ENCODE measurements at regions not wholly inside any gene's neighbourhood (a gene's known extent, or its start where the extent isn't known, plus 50 kb on each side); places are given as distances from the start of the nearest gene placed in this dataset.
"Not testable (repeated sequence)": the region's sequence is repeated elsewhere in the genome, so short reads cannot be mapped to it uniquely, and the experiment has no call there.

GRCh38 chr7:10460474-10460873 lies 513.2 kb upstream of the PHF14 start:
- Histone ChIP-seq H3K36me3 (replicated peaks in 1 of 2; ENCODE audit: insufficient read depth in 1 of 2, low read depth in 2 of 2) (no peaks in the 10 kb centered on the region), H3K4me1 (no peaks in the 10 kb centered on the region), H3K27ac (no peak overlapping the region), H3K4me3 (no peak overlapping the region), H3K9me3 (no peaks in the 10 kb centered on the region), H3K27me3 (no peaks in the 10 kb centered on the region)
- no peak for ATAC-seq
- DNase-seq = no peak
- WGBS, 2 donors = 74 to 82% methylated on average over 2 of the region's 2 CpGs
- intact Hi-C loops (cut with DNase I) = no loop called here
- TF ChIP-seq CTCF (IDR thresholded peaks at IDR 0.05) (no peak), POLR2A (IDR thresholded peaks at IDR 0.05) (no peak)

GRCh38 chr7:10463701-10464100 lies 510.0 kb upstream of the PHF14 start:
- DNase-seq (no peak), ATAC-seq (no peak)
- Histone ChIP-seq H3K27me3 (no peaks in the 10 kb centered on the region), H3K36me3 (replicated peaks in 1 of 2; ENCODE audit: insufficient read depth in 1 of 2, low read depth in 2 of 2) (no peaks in the 10 kb centered on the region), H3K4me3 (no peak overlapping the region), H3K9me3 (no peaks in the 10 kb centered on the region), H3K27ac (no peak overlapping the region), H3K4me1 (no peaks in the 10 kb centered on the region)
- intact Hi-C loops (cut with DNase I) = no loop called here
- no peak for TF ChIP-seq CTCF (IDR thresholded peaks at IDR 0.05)
- no peak for TF ChIP-seq POLR2A (IDR thresholded peaks at IDR 0.05)

GRCh38 chr7:10465536-10465935 lies 508.1 kb upstream of the PHF14 start:
- H3K36me3 ChIP-seq (replicated peaks in 1 of 2; ENCODE audit: insufficient read depth in 1 of 2, low read depth in 2 of 2); ATAC-seq; H3K27ac ChIP-seq; intact Hi-C loops (cut with DNase I); H3K9me3 ChIP-seq; H3K4me3 ChIP-seq; DNase-seq; H3K27me3 ChIP-seq; H3K4me1 ChIP-seq: not testable (repeated sequence)
- WGBS, 2 donors = no CpG with 5 or more reads among the region's 30 CpGs

GRCh38 chr7:10468908-10469307 lies 504.8 kb upstream of the PHF14 start:
- no peak for ATAC-seq

GRCh38 chr7:10469476-10469875 lies 504.2 kb upstream of the PHF14 start:
- Histone ChIP-seq H3K4me3 (no peak overlapping the region), H3K27me3 (no peaks in the 10 kb centered on the region), H3K36me3 (replicated peaks in 1 of 2; ENCODE audit: insufficient read depth in 1 of 2, low read depth in 2 of 2) (no peaks in the 10 kb centered on the region), H3K4me1 (peaks cover 9% of the 10 kb centered on the region), H3K27ac (no peak overlapping the region), H3K9me3 (no peaks in the 10 kb centered on the region)
- ATAC-seq (no peak), DNase-seq (no peak)
- intact Hi-C loops (cut with DNase I) = no loop called here
- no peak for TF ChIP-seq POLR2A (IDR thresholded peaks at IDR 0.05)
- no peak for TF ChIP-seq CTCF (IDR thresholded peaks at IDR 0.05)
- WGBS, 2 donors = 53 to 57% methylated on average over 7 of the region's 7 CpGs

More at GRCh38 chr7:10468908-10469307, 504.8 kb upstream of the PHF14 start:
- no peak for TF ChIP-seq POLR2A (IDR thresholded peaks at IDR 0.05)
- no peak for TF ChIP-seq CTCF (IDR thresholded peaks at IDR 0.05)
- Histone ChIP-seq H3K4me3 (no peak overlapping the region), H3K27ac (no peak overlapping the region), H3K4me1 (peaks cover 3% of the 10 kb centered on the region), H3K27me3 (no peaks in the 10 kb centered on the region), H3K9me3 (no peaks in the 10 kb centered on the region), H3K36me3 (replicated peaks in 1 of 2; ENCODE audit: insufficient read depth in 1 of 2, low read depth in 2 of 2) (no peaks in the 10 kb centered on the region)
- intact Hi-C loops (cut with DNase I) = no loop called here
- DNase-seq = no peak
- WGBS, 2 donors = 79 to 85% methylated on average over 6 of the region's 6 CpGs
